ENCODE measurements at regions not wholly inside any gene's neighbourhood (a gene's known extent, or its start where the extent isn't known, plus 50 kb on each side); places are given as distances from the start of the nearest gene placed in this dataset.

DNA sequence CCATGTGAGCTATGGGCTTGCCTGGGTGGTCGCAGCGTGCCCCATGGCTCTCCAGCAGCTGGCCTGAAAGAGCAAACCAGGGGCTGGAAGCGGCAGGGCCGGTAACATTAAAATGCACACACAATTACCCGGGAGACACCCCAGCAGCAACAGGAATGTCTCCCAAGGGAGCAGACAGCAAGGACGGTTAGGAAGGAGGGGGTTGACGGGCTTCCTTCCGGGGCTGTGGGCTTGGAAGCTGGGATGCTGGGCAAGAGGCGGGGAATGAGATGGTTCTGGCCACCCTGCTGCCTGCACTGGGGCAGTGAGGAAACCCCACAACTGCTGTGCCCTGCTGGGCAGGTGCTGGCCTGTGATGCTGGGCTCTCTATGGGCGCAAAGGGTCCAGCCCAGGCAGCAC is 71.8 kb upstream of the ADAMTS2 start:
- Histone ChIP-seq H3K4me1 (replicated peaks in 1 of 2; ENCODE audit: control insufficient read depth in 2 of 2, insufficient read depth in 2 of 2, low read length in 2 of 2) (no peaks in the 10 kb centered on the region), H4K20me1 (replicated peaks; ENCODE audit: control insufficient read depth, insufficient read depth, low read length) (no peaks in the 10 kb centered on the region; the same call in 1 of the 2 replicates), H3K9me3 (replicated peaks; ENCODE audit: control insufficient read depth, insufficient read depth, low read depth, low read length) (no peaks in the 10 kb centered on the region), H3K27ac (ENCODE audit: extremely low read depth, low read depth, low read length) (no peak overlapping the region), H3K4me3 (no peak overlapping the region), H3K9me1 (ENCODE audit: control insufficient read depth, insufficient read depth, low read length) (no peaks in the 10 kb centered on the region), H3K79me2 (ENCODE audit: control insufficient read depth, insufficient read depth, low read length) (no peaks in the 10 kb centered on the region), H3K4me2 (ENCODE audit: insufficient read depth, low read length) (no peak overlapping the region), H2AFZ (ENCODE audit: low read depth, low read length) (no peak overlapping the region), H3K27me3 (ENCODE audit: control insufficient read depth in 2 of 2, insufficient read depth in 2 of 2, low read length in 2 of 2) (peaks cover 5 to 43% of the 10 kb centered on the region in 2 experiments; a peak in 3 of 5 replicates), H3K36me3 (ENCODE audit: control insufficient read depth, insufficient read depth, low read length) (no peaks in the 10 kb centered on the region), H3K9ac (ENCODE audit: insufficient read depth in 1 of 2, low read depth in 2 of 2, low read length in 2 of 2) (no peak overlapping the region)
- in situ Hi-C loops (cut with MboI) (no loop called here), intact Hi-C loops (cut with micrococcal nuclease) (no loop called here)
- CTCF ChIA-PET (ENCODE audit: low intra/inter-chr PET ratio) = no interaction called here
- no peak for DNase-seq (ENCODE audit: extremely low read depth in 1 of 4, low spot score in 3 of 4)
- no TSS peak for BruUV-seq (replicated peaks)
- FAIRE-seq = no peak
- no peak for ATAC-seq
- 0% methylated on average over 10 of the region's 10 CpGs for WGBS (ENCODE audit: insufficient coverage, low coverage, missing lambda C conversion rate)
- POLR2A ChIA-PET = interaction anchor here (0.6 kb wide), 2 partner anchors 14 to 245 kb away, joined by 3 read pairs; no protein-coding TSS in a partner anchor
- TF ChIP-seq KLF6 (CRISPR knock-in tag; IDR thresholded peaks at IDR 0.05; ENCODE audit: borderline replicate concordance) = no peak
- no peak for TF ChIP-seq NELFE (IDR thresholded peaks at IDR 0.05; ENCODE audit: insufficient read depth, insufficient read length)
- TF ChIP-seq, protein P1, sequence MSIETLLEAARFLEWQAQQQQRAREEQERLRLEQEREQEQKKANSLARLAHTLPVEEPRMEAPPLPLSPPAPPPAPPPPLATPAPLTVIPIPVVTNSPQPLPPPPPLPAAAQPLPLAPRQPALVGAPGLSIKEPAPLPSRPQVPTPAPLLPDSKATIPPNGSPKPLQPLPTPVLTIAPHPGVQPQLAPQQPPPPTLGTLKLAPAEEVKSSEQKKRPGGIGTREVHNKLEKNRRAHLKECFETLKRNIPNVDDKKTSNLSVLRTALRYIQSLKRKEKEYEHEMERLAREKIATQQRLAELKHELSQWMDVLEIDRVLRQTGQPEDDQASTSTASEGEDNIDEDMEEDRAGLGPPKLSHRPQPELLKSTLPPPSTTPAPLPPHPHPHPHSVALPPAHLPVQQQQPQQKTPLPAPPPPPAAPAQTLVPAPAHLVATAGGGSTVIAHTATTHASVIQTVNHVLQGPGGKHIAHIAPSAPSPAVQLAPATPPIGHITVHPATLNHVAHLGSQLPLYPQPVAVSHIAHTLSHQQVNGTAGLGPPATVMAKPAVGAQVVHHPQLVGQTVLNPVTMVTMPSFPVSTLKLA (conservative IDR thresholded peaks at IDR 0.05) = no peak
- no peak for TF ChIP-seq RAD21 (CRISPR knock-in tag; conservative IDR thresholded peaks at IDR 0.05 in 1 of 2, IDR thresholded peaks at IDR 0.05 in 1 of 2)
- no peak for TF ChIP-seq CBX5 (IDR thresholded peaks at IDR 0.05; ENCODE audit: borderline replicate concordance, low read depth)
- no peak for TF ChIP-seq ZFX (CRISPR knock-in tag; IDR thresholded peaks at IDR 0.05)
- no peak for TF ChIP-seq ZNF347 (CRISPR knock-in tag; IDR thresholded peaks at IDR 0.05; ENCODE audit: low read depth)
- no peak for TF ChIP-seq GTF2A2 (tag; IDR thresholded peaks at IDR 0.05)
- no peak for TF ChIP-seq POLR2AphosphoS5 (IDR thresholded peaks at IDR 0.05; ENCODE audit: control insufficient read depth, insufficient read depth, low read depth, low read length)
- TF ChIP-seq, protein P2, sequence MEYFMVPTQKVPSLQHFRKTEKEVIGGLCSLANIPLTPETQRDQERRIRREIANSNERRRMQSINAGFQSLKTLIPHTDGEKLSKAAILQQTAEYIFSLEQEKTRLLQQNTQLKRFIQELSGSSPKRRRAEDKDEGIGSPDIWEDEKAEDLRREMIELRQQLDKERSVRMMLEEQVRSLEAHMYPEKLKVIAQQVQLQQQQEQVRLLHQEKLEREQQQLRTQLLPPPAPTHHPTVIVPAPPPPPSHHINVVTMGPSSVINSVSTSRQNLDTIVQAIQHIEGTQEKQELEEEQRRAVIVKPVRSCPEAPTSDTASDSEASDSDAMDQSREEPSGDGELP (CRISPR knock-in tag; IDR thresholded peaks at IDR 0.05; ENCODE audit: borderline replicate concordance) = no peak
- no peak for TF ChIP-seq BACH1 (tag; IDR thresholded peaks at IDR 0.05)
- TF ChIP-seq, protein P3, sequence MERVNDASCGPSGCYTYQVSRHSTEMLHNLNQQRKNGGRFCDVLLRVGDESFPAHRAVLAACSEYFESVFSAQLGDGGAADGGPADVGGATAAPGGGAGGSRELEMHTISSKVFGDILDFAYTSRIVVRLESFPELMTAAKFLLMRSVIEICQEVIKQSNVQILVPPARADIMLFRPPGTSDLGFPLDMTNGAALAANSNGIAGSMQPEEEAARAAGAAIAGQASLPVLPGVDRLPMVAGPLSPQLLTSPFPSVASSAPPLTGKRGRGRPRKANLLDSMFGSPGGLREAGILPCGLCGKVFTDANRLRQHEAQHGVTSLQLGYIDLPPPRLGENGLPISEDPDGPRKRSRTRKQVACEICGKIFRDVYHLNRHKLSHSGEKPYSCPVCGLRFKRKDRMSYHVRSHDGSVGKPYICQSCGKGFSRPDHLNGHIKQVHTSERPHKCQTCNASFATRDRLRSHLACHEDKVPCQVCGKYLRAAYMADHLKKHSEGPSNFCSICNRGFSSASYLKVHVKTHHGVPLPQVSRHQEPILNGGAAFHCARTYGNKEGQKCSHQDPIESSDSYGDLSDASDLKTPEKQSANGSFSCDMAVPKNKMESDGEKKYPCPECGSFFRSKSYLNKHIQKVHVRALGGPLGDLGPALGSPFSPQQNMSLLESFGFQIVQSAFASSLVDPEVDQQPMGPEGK (CRISPR knock-in tag; IDR thresholded peaks at IDR 0.05; ENCODE audit: borderline replicate concordance) = no peak
- no peak for TF ChIP-seq MCM5 (IDR thresholded peaks at IDR 0.05; ENCODE audit: low read depth)
- TF ChIP-seq MCM2 (IDR thresholded peaks at IDR 0.05; ENCODE audit: low read depth) = no peak
- no peak for TF ChIP-seq FOXM1 (IDR thresholded peaks at IDR 0.05; ENCODE audit: low read depth)
- TF ChIP-seq FOXM1 (CRISPR knock-in tag; IDR thresholded peaks at IDR 0.05; ENCODE audit: low read depth) = no peak
- TF ChIP-seq, protein P4, sequence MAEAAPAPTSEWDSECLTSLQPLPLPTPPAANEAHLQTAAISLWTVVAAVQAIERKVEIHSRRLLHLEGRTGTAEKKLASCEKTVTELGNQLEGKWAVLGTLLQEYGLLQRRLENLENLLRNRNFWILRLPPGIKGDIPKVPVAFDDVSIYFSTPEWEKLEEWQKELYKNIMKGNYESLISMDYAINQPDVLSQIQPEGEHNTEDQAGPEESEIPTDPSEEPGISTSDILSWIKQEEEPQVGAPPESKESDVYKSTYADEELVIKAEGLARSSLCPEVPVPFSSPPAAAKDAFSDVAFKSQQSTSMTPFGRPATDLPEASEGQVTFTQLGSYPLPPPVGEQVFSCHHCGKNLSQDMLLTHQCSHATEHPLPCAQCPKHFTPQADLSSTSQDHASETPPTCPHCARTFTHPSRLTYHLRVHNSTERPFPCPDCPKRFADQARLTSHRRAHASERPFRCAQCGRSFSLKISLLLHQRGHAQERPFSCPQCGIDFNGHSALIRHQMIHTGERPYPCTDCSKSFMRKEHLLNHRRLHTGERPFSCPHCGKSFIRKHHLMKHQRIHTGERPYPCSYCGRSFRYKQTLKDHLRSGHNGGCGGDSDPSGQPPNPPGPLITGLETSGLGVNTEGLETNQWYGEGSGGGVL (CRISPR knock-in tag; IDR thresholded peaks at IDR 0.05) = no peak
- no peak for TF ChIP-seq NFE2 (IDR thresholded peaks at IDR 0.05; ENCODE audit: low read depth)

All from K562 (cell line).